AG20443 (cell line): ENCODE measurements at regions not wholly inside any gene's neighbourhood (a gene's known extent, or its start where the extent isn't known, plus 50 kb on each side); places are given as distances from the start of the nearest gene placed in this dataset.

Source experiments
- DNase-seq: peaks from one replicate; pipeline ENCODE4 v3.0.0; 2012; ENCODE audit warnings: low spot score, mixed read lengths

GRCh38 chr7:80403686-80404241, 108.1 kb downstream of the GNAT3 start:
- peak; percentile 25 for DNase-seq

- DNase-seq, result no peak
Observed at GRCh38 chr7:80401708-80402107, 110.2 kb downstream of the GNAT3 start.

GRCh38 chr7:80393786-80394185, 118.1 kb downstream of the GNAT3 start:
- DNase-seq, result no peak

GRCh38 chr7:80392229-80393169, 119.4 kb downstream of the GNAT3 start:
- DNase-seq, result peak; percentile 32

- DNase-seq, result no peak
Observed at GRCh38 chr7:80387634-80388193, 124.2 kb downstream of the GNAT3 start.

- peak; percentile 24 for DNase-seq
Observed at GRCh38 chr7:80386686-80387085, 125.2 kb downstream of the GNAT3 start.

- no peak for DNase-seq
Observed at GRCh38 chr7:80385508-80385907, 126.4 kb downstream of the GNAT3 start.

- DNase-seq, result no peak
Observed at GRCh38 chr7:80380957-80381356, 130.9 kb downstream of the GNAT3 start.

- DNase-seq, result peak; percentile 54
Observed at GRCh38 chr7:80379034-80379982, 132.6 kb downstream of the GNAT3 start.

GRCh38 chr7:80374321-80374720, 137.5 kb downstream of the GNAT3 start:
- no peak for DNase-seq

- no peak for DNase-seq
Observed at GRCh38 chr7:80373429-80374032, 138.3 kb downstream of the GNAT3 start.

- peak; percentile 24 for DNase-seq
Observed at GRCh38 chr7:80372415-80372814, 139.4 kb downstream of the GNAT3 start.

GRCh38 chr7:80370587-80370986, 141.3 kb downstream of the GNAT3 start:
- no peak for DNase-seq

GRCh38 chr7:80369321-80369720, 142.5 kb downstream of the GNAT3 start:
- DNase-seq, result no peak

- no peak for DNase-seq
Observed at GRCh38 chr7:80362677-80363076, 149.2 kb downstream of the GNAT3 start.

- DNase-seq, result no peak
Observed at GRCh38 chr7:80362010-80362618, 149.8 kb downstream of the GNAT3 start.

GRCh38 chr7:80359476-80359875, 152.4 kb downstream of the GNAT3 start:
- no peak for DNase-seq

GRCh38 chr7:80359029-80359428, 152.8 kb downstream of the GNAT3 start:
- no peak for DNase-seq

- DNase-seq, result peak; percentile 24
Observed at GRCh38 chr7:80357530-80357929, 154.3 kb downstream of the GNAT3 start.

- no peak for DNase-seq
Observed at GRCh38 chr7:80350430-80350829, 161.4 kb downstream of the GNAT3 start.

- peak; percentile 20 for DNase-seq
Observed at GRCh38 chr7:80348223-80348622, 163.6 kb downstream of the GNAT3 start.
